OCI-LY7 (cell line): ENCODE measurements at regions not wholly inside any gene's neighbourhood (a gene's known extent, or its start where the extent isn't known, plus 50 kb on each side); places are given as distances from the start of the nearest gene placed in this dataset.

Experiments used
- EZH2phosphoT487 ChIP-seq: fragments of 200-600 bp; sonication (generic); IDR thresholded peaks from 2 replicates; pipeline ENCODE4 v1.6.1; 2018; ENCODE audit warnings: low read depth, borderline replicate concordance, mild to moderate bottlenecking, mixed run types, antibody characterized with exemption, low read length, moderate library complexity, mixed read lengths
- TF ChIP-seq, protein P1 (sequence below): fragments of 200-600 bp; sonication (generic); conservative IDR thresholded peaks from 2 replicates; pipeline ENCODE4 v1.5.1; 2014; ENCODE audit warnings: mild to moderate bottlenecking, antibody characterized with exemption, low read length, moderate library complexity, mixed read lengths

DNA sequence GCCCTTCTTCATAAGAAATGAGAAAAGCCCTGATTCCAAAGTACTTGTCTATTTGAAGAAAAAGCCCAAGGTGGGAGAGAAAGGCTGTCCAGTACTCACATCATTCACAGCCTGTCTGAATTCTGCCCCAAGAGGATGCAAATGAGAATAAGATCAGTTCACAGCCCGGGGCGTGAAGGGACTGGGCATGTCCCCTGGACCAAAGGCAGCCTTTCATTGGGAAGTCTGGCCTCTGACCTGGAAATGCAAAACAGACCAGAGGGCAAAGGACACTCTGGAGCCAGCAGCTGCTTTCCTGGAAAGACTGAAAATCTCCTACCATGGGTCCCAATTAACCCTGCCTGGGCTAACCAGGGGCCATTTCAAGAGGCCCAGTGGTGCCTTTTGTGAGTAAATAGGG lies 191.2 kb upstream of the PELI2 start:
- TF ChIP-seq, protein P1, sequence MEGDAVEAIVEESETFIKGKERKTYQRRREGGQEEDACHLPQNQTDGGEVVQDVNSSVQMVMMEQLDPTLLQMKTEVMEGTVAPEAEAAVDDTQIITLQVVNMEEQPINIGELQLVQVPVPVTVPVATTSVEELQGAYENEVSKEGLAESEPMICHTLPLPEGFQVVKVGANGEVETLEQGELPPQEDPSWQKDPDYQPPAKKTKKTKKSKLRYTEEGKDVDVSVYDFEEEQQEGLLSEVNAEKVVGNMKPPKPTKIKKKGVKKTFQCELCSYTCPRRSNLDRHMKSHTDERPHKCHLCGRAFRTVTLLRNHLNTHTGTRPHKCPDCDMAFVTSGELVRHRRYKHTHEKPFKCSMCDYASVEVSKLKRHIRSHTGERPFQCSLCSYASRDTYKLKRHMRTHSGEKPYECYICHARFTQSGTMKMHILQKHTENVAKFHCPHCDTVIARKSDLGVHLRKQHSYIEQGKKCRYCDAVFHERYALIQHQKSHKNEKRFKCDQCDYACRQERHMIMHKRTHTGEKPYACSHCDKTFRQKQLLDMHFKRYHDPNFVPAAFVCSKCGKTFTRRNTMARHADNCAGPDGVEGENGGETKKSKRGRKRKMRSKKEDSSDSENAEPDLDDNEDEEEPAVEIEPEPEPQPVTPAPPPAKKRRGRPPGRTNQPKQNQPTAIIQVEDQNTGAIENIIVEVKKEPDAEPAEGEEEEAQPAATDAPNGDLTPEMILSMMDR, result no peak
- TF ChIP-seq EZH2phosphoT487, result no peak
